AG09309 (cell line): ENCODE measurements at regions not wholly inside any gene's neighbourhood (a gene's known extent, or its start where the extent isn't known, plus 50 kb on each side); places are given as distances from the start of the nearest gene placed in this dataset.

Experiments used
- DNase-seq: peaks from one replicate; pipeline ENCODE4 v3.0.0-alpha.2; 2010; ENCODE audit warnings: low read depth
- H3K4me3 ChIP-seq: 2 replicates; pipeline ENCODE4 v1.5.1; 2011; ENCODE audit warnings: mild to moderate bottlenecking, low read depth, low read length, moderate library complexity; ENCODE audit not compliant: control insufficient read depth
- CTCF ChIP-seq: IDR thresholded peaks from 2 replicates; pipeline ENCODE4 v1.5.1; 2011; ENCODE audit warnings: mild to moderate bottlenecking, low read depth, low read length, inconsistent platforms; ENCODE audit not compliant: insufficient read depth, control insufficient read depth; ENCODE audit errors: missing control alignments

DNA sequence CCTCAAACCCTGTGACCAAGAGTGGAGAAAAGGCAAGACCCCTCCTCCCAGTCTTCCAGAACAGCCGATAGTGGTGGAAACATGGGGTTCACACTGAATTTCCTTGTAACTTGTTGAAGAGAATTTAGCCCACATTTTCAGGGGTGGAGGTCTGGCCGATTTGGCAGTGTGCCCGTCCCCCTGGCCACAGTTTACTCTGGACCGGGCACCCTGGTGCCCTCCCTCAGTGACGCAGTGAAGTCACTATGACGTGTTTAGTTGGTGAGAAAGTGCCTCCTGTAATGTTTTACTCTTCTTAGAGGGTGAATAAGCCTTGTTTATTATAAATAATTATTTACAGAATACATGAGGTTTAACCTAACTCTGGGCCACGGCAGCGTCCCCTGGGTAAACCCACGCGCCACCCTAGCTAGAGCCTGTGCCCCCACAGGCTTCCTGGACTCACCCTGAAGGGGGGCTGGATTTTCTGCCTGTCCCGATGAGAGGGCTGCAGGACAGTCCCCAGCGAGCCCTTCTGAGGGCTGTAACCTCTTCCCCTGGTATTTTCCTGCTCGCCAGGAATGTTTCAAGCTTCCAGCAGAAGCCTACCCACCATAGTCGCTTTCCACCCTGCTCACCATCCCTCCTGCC lies 316.9 kb downstream of the SEC14L1 start:
- no peak for DNase-seq
- H3K4me3 ChIP-seq: no peak overlapping the region
- no peak for TF ChIP-seq CTCF

- DNase-seq: no peak
These were observed 317.6 kb downstream of the SEC14L1 start for GRCh38 chr17:77458202-77459017.

GRCh38 chr17:77459018-77459755 lies 318.4 kb downstream of the SEC14L1 start:
- TF ChIP-seq CTCF: no peak
- H3K4me3 ChIP-seq: no peak overlapping the region
- DNase-seq: no peak

More at GRCh38 chr17:77458202-77459017, 317.6 kb downstream of the SEC14L1 start:
- no peak overlapping the region for H3K4me3 ChIP-seq
- no peak for TF ChIP-seq CTCF

DNA sequence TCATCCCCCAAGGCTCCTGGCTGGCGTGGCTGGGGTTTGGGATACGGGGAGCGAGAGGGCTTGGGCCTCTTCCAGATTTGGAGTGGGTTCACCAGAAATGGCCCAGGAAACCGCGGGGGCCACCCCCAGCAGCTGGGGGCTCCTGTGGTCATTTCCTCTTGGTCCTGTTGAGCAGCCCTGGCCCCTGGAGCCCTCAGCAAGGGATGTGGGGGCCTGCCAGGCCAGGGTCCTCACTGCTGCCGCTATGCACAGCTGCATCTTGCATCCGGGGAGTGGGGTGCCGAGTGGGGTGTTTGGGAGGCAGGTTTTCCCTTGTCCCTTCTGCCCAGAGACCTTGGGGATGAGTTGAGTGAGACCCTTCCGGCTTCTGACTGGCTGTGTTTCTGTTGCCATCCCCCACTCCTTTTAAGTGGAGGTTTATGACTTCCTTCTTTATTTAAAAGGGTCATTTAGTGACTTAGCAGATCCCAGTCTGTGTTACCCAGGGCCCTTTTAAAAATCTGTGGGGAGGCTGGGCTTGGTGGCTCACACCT lies 319.8 kb downstream of the SEC14L1 start:
- TF ChIP-seq CTCF: no peak
- no peak overlapping the region for H3K4me3 ChIP-seq
- no peak for DNase-seq

GRCh38 chr17:77461277-77462057 lies 320.7 kb downstream of the SEC14L1 start:
- TF ChIP-seq CTCF: no peak
- no peak overlapping the region for H3K4me3 ChIP-seq

DNA sequence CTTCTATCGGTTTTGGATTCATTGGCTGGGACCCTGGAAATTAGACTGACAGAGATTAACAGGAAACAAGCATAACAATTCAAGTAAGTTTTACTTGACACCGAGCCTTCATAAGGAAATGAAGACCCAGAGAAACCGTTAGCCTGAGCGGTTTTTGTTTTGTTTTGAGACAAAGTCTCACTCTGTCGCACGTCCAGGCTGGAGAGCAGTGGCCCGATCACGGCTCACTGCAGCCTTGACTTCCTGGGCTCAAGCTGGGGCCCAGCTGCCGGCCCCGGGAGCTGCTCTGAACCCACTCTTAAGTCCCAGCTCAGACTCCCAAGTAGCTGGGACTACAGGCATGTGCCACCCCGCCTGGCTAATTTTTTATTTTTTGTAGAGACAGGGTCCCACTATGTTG lies 321.3 kb downstream of the SEC14L1 start:
- no peak for TF ChIP-seq CTCF
- no peak for DNase-seq
- H3K4me3 ChIP-seq: no peak overlapping the region

More at GRCh38 chr17:77461277-77462057, 320.7 kb downstream of the SEC14L1 start:
- DNase-seq: no peak
